GM21447 (cell line): ENCODE measurements at regions not wholly inside any gene's neighbourhood (a gene's known extent, or its start where the extent isn't known, plus 50 kb on each side); places are given as distances from the start of the nearest gene placed in this dataset.
"Not testable (repeated sequence)": the region's sequence is repeated elsewhere in the genome, so short reads cannot be mapped to it uniquely, and the experiment has no call there.

Experiments used
- ATAC-seq: cut with Tn5 transposase; IDR thresholded peaks from one replicate; pipeline ENCODE4 v1.9.1; 2021; ENCODE audit not compliant: unreplicated experiment

DNA sequence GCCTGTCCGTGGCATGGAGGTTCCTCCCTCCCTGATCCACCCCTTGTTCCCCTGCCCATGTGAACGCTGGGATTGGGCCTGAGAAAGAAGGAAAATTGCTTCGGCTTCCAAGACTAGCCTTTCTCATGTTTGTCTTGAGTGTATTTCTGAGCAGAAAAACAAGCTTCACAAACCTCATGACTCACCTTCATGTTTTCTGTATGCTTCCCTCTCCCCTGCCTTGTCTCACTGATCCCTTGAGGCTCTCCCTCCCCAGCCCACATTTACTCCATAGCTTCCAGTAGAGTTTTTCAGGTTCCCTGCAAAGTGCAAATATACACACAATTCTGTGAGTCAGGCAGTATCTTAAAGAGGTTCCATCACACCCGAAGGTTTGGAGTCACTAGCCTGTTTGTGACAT is 572.4 kb downstream of the UQCRFS1 start:
- ATAC-seq, result no peak

DNA sequence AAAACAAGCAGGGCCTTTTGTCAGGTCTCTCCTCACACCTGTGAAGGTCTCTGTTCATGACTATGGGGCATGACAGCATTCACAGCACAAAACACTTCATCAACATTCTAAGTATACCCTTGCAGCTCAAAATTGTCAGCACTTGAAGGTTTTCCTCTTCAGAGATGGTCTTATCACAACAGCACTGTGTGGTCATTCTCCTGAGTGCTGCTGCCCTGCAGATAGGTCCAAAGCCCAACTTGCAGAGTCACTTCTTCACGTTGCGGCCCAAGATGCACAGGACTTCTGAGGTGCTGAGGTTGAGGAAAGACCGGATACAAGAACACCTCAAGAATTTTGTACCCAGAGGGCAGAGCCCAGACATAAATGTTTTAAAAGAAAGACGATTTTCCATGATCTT is 574.5 kb downstream of the UQCRFS1 start:
- ATAC-seq, result no peak

DNA sequence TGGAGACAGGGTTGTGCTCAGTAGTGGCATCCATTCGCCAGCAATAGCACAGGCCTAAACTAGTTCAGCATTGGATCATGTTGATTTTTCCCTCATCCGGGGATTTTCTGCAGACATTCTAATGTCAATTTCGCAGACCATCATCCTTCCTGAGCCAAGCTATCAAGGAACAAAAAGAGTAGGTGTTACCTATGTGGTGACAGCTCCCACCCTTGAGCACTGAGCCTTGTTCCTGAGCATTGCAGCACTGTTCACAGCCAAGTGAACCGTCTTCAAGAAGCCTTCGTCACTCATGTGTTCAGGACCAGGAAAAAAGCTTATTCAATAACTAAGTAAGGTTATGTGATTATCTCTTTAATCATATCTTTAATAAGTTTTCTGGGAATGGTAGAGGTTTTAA is 576.2 kb downstream of the UQCRFS1 start:
- ATAC-seq, result no peak

DNA sequence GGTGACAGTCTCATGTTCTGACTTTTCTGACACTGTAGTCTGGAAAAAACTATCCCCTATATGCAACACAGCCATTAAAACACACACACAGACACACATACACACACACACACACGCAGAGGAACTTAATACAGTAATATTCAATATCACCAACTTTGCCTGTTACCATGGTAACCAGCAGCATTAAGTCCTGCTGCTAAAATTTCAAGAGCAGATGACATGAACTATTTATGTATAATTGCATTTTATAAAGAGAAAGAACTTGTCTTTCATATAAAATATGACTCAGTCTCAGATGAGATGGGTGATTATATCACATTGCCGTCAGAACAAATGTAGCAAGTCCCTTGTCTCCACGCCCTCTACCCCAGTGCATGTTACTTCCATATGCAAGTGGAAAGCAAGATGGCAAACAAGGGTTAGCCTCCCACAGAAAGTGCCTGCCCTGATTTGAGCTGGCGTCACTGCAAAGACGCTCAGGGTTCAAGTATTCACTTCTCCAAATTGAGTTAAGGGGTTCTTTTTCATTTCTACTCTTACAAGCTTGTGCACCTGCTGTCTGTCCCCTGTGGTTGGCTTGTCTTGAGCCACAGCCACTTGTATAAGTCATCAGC is 576.8 kb downstream of the UQCRFS1 start:
- no peak for ATAC-seq

DNA sequence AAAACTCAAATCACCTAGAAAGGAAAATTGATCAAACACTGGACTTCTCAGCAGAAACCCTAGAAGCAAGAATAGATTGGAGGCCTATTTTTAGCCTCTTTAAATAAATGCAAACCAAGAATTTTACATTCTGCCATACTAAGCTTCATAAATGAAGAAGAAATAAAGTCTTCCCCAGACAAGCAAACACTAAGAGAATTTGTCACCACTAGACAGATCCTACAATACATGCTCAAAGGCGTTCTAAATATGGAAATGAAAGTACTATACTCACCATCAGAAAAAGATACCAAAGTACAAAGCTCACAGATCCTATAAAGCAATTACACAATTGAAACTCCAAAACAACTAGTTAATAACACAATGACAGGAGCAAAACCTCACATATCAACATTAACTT is 578.1 kb downstream of the UQCRFS1 start:
- no peak for ATAC-seq

DNA sequence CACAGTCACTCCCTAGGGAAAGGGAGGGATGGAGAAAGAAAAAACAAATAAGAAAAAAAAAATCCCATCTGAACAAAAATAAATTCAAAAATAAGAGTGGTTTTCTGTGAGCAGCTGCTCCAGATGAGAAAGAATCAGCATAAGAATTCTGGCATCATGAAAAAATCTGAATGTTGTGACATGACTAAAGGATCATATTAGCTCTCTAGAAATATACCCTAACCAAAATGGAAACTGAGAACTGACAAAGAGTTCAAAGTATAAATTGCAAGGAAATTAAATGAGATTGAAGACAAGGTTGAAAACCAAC is 579.0 kb downstream of the UQCRFS1 start:
- ATAC-seq, result no peak

DNA sequence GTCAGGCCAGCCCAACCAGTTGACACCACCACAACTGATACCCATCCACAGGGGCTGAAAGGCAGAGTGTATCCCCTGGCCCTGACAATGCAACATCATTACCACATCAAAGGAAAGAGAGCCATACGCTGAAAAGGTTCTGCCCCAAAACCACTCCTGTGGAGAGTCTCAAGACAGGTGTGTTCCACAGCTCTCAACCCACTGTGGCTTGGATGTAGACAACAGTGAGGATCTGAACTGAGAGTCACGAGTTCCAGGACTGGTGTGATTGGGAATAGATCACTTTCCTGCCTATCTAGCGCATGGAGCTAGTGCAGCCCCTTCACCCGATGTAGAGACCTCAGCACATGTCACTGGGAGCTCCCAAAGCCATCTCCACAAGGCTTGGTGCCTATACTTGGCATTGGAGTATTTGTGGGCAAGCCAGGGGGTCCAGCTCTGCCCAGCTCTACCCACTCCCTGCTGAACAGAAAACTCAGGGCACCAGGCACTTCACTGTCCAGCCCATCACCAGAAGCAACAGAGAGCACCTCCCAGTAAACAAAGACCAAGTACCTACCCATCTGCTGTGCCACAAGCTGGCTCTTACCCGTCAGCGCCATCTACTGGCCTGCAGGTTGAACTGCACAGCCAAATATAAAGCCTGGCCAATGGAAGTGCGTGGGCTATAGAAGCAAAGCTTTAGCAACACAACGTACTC is 579.5 kb downstream of the UQCRFS1 start:
- ATAC-seq, result no peak

DNA sequence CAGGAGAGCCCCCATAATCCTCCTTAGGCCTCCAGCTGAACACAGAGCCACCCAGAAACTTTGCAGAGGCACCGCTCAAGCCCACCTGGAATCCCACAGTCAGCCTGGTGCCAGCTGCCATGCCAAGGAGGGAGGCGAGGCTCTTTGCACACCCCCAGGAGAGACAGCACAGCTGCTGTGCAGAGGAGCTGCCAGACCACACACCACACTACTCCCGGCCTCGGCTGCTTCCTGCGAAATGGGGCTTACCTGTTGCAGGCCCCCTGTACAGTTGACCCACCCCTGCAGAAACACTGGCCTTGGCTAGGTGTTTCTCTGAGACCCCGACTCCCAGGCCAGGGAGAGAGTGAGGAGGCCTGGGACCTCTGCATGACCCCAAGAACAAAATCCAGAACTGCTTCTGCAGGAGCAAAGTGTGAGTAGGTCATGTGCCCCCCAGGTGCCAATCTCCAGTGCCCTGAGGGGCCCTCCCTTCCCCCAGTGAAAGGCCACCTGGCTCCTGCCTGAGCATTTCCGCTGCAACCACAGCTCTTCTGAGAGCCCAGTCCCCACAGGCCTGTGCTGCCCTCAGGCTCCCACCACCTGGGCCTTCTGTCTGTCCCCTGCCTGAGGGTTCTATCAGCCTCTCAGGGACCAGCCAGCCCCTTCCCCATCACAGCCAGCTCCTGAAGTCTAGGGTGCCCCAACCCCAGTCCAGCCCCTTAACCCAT is 580.4 kb downstream of the UQCRFS1 start:
- no peak for ATAC-seq

DNA sequence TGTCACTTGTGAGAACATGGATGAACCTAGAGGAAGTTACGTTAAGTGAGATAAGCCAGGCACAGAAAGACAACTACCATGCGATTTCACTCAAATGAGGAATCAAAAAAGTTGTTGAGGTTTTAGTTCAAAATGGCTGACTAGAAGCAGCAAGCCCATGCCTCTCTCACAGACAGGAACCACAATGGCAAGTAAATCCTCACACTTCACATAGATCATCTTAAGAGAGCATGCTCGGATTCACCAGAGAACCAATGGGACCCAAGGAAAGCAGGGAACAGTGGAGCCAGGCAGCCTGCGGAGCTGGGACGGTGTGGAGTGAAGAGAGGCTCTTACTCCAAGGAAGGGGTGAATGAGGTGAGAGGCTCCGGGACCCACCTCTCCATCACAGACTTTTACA is 581.0 kb downstream of the UQCRFS1 start:
- ATAC-seq, result no peak

DNA sequence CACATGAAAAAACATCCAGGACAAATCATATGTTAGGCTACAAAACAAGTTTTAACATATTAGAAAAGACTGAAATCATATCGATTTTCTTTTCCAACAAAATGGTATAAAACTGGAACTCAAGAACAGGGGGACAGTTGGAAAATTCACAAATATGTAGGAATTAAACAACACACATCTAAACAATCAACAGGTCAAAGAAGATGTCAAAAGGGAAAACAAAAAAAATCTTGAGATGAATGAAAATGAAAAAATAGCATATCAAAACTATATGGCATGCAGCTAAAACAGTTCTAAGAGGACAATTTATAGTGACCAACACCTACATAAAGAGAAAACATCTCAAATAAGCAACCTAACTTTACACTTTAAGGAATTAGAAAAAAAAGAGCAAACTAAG is 585.3 kb downstream of the UQCRFS1 start:
- ATAC-seq, result no peak

DNA sequence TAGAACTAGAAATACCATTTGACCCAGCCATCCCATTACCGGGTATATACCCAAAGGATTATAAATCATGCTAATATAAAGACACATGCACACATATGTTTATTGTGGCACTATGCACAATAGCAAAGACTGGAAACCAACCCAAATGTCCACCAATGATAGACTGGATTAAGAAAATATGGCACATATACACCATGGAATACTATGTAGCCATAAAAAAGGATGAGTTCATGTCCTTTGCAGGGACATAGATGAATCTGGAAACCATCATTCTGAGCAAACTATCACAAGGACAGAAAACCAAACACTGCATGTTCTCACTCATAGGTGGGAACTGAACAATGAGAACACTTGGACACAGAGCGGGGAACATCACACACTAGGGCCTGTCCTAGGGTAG is 586.5 kb downstream of the UQCRFS1 start:
- not testable (repeated sequence) for ATAC-seq

DNA sequence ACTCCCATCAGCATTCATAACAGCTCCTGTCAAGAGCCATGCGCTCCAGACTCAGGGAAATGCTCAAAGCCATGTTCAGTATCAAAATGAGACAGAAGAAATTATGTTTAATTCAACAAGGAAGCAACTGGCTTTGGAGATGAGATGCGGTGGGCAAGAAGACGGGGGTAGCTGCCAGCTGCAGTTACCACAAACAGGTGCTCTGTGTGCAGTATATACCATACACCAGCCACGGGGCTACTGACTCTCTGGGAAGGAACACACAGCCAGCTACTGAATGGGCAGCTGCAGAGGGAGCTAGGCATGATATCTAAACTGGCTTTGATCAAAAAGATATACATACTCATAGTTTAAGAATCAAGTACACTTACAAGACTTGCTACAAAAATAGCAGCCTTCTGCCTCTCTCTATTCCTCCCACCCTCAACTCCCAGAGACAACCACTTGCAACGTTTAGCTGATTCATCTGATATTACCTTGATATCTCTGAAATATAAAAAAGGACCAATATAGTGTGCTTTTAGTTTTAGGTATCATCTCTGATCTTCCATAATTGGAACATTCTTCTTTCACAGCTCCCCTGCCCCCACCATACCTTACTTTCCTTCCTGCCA is 593.0 kb downstream of the UQCRFS1 start:
- ATAC-seq, result no peak

DNA sequence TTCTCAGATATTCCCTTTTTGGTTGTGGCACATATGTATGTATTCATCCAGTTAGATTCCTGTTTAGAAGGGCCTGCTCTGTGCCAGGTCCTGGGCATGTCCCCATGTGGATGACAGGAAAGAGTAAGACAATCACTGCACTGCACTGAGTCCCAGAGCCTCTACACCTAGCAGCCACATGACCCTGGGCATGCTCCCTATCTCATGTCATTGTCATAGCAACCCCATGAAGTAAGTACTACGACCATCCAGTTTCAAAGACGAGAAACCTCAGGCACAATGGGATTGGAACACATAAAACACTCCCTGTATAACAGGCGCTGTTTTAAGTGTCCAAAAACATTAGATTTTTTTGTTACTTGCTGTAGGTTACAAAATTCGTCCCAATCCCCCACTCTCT is 594.4 kb downstream of the UQCRFS1 start:
- ATAC-seq, result no peak

DNA sequence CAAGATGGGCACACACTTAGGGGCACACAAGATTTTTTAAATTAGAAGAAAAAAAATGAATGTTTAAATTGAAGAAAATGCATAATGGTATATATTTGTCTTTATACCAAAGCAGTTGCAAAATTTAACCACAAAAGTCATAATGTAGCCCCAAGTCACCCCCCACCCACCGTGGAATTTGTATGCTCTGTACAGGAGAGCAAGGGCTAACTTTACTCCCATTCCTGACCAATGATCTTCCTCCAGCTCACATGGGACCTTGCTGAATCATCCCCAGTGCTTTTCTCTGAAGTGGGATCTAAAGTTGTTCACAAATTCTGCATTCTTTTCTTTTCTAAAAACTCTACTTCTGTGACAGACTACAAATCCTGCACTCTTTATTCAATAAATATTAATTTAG is 597.0 kb downstream of the UQCRFS1 start:
- ATAC-seq, result no peak

DNA sequence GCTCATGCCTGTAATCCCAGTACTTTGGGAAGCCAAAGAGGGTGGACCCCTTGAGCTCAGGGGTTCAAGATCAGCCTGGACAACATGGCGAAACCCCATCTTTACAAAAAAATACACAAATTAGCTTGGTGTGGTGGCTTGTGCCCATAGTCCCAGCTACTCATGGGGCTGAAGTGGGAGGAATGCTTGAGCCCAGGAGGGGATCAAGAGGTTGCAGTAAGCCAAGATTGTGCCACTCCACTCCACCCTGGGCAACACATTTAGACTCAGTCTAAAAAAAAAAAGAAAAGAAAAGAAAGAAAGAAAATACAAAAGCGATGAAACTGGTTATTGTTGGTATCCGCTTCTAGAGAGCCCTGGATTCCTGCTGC is 597.4 kb downstream of the UQCRFS1 start:
- no peak for ATAC-seq

DNA sequence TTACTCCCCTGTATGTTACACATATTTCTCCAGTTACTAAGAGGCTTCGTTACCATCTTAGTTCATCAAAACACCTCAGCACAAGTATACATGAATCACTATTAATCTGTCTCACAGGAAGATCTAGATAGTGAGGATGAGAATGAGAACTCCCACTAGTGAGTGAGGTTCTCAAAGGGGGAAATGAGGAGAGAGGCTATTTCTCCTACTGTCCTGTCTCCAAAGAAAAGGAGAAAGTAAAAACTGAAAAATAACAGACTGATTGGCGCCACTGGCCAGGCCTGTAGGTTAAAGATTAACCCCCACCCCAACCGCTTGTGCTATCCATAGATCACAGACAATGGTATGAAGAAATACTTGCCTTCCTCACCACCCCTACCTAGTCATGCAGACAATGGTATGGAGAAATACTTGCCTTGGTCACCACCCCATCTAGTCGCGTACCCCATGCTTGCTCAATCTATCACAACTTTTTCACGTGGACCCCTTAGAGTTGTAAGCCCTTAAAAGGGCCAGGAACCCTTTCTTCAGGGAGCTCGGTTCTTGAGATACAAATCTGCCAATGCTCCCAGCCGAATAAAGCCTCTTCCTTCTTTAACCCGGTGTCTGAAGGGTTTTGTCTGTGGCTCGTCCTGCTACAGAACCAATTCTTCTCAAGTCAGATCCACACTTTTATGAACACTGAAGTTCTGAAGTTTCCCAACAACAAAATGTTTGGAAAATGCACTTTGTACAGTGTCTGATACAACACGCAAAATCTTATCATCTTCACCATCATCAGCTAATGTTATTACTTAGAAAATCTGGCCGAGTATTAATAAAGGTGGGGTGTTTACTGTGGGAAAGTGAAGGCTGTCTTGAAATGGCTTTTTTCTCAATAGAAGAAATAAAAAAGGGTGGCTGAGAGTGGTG is 598.1 kb downstream of the UQCRFS1 start:
- no peak for ATAC-seq

DNA sequence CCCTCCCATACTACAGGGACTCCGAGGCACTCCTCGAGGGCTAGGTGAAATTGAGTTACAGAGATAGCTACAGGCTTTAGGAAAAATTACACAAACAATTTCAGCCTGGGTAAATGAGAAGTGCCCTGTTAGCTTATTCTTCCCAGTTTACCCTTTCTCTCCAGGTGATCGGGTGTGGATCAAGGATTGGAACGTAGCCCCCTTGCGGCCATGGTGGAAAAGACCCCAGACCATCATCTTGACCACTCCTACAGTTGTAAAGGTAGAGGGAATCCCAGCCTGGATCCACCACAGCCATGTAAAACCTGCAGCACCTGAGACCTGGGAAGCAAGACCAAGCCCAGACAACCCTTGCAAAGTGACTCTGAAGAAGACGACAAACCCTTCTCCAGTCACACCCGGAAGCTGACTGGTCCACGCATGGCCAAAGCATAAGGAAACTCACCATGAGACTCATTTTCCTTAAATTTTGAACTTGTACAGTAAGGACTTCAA is 600.6 kb downstream of the UQCRFS1 start:
- no peak for ATAC-seq

DNA sequence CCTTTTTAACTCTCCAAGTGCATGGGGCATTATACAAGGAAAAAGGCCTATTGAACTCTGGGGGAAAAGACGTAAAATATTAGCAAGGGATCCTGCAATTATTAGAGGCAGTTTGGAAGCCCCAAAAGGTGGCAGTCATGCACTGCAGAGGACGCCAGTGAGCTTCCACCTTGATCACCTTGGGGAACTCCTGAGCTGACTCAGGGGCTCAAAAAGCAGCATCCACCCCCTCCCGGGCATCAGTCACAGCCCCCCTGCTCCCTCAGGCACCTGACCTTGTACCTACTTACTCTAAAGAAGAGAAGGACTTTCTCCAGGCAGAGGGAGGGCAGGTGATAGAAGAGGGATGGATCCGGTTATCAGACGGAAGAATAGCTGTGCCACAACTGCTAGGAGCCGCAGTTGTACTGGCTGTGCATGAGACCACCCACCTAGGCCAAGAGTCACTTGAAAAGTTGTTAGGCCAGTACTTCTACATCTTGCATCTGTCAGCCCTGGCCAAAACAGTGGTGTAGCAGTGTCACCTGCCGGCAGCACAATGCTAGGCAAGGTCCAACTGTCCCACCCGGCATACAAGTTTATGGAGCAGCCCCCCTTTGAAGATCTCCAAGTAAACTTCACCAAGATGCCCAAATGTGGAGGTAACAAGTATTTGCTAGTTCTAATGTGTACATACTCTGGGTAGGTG is 601.6 kb downstream of the UQCRFS1 start:
- not testable (repeated sequence) for ATAC-seq

DNA sequence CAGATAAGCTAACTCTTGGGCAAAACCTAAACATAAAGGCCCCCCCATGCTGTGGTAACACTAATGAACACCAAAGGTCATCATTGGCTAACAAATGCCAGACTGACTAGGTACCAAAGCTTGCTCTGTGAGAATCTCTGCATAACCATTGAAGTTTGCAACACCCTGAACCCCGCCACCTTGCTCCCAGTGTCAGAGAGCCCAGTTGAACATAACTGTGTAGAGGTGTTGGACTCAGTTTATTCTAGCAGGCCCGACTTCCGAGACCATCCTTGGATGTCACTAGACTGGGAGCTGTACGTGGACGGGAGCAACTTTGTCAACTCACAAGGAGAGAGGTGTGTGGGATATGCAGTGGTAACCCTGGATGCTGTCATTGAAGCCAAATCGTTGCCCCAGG is 602.2 kb downstream of the UQCRFS1 start:
- ATAC-seq, result no peak

DNA sequence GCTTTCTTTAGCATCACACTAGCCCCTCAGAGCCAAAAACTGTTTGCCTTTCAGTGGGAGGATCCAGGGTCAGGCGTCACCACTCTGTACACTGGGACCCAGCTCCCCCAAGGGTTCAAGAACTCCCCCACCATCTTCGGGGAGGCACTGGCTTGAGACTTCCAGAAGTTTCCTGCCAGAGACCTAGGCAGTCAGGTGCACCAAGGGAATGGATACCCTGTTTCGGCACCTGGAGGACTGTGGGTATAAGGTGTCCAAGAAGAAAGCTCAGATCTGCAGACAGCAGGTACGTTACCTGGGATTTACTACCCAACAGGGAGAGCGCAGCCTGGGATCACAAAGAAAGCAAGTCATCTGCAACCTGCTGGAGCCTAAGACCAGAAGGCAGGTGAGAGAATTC is 603.0 kb downstream of the UQCRFS1 start:
- ATAC-seq, result no peak
